ENCODE measurements at regions not wholly inside any gene's neighbourhood (a gene's known extent, or its start where the extent isn't known, plus 50 kb on each side); places are given as distances from the start of the nearest gene placed in this dataset.

- no peak for TF ChIP-seq CTCF (conservative IDR thresholded peaks at IDR 0.05)
- H2BK5ac ChIP-seq (ENCODE audit: insufficient read length, low read length) = no peak overlapping the region
- no peaks in the 10 kb centered on the region for H3K9me3 ChIP-seq (ENCODE audit: control insufficient read depth, low read depth, low read length)
- no peak overlapping the region for H2AK5ac ChIP-seq (ENCODE audit: insufficient read length, low read length)
- H2BK12ac ChIP-seq (ENCODE audit: insufficient read length, low read depth, low read length) = no peak overlapping the region
- no peaks in the 10 kb centered on the region for H3K27me3 ChIP-seq (ENCODE audit: insufficient read depth, low read length)
- no peak overlapping the region for H2BK120ac ChIP-seq (ENCODE audit: low read depth, low read length, poor library complexity, severe bottlenecking)
- H3K79me1 ChIP-seq (ENCODE audit: insufficient read depth, low read depth, low read length, poor library complexity, severe bottlenecking) = no peaks in the 10 kb centered on the region
- H4K91ac ChIP-seq (ENCODE audit: insufficient read length, low read depth, low read length) = no peak overlapping the region
- peaks cover 0 to 14% (median 8%) of the 10 kb centered on the region in 3 experiments; a peak in 6 of 7 replicates for H3K36me3 Mint-ChIP-seq (ENCODE audit: insufficient read depth in 1 of 3, low read depth in 3 of 3)
- H3K14ac ChIP-seq (ENCODE audit: insufficient read depth, low read length) = no peak overlapping the region
- H3T11ph ChIP-seq (ENCODE audit: low read length) = no peak overlapping the region
- no peak overlapping the region for H3K18ac ChIP-seq (ENCODE audit: insufficient read length, low read depth, low read length)
- no peak overlapping the region for H3K4me3 Mint-ChIP-seq
- no peak overlapping the region for H2AFZ ChIP-seq (ENCODE audit: low read length)
- no peak overlapping the region for H3K9ac ChIP-seq (ENCODE audit: extremely low read depth, insufficient read length, low read length)
- H3K4me2 ChIP-seq (ENCODE audit: insufficient read depth, insufficient read length, low read length) = no peak overlapping the region
- H3K9me3 Mint-ChIP-seq = peaks cover 4 to 7% of the 10 kb centered on the region in 2 experiments; a peak in 4 of 5 replicates
- H4K8ac ChIP-seq (replicated peaks; ENCODE audit: insufficient read length, low read depth, low read length) = no peak overlapping the region
- H4K5ac ChIP-seq (ENCODE audit: insufficient read length, low read depth, low read length) = no peak overlapping the region
- H3K79me2 ChIP-seq (ENCODE audit: insufficient read depth, low read length) = no peaks in the 10 kb centered on the region
- no peak overlapping the region for H2BK20ac ChIP-seq (ENCODE audit: low read depth, low read length, poor library complexity, severe bottlenecking)
- no peaks in the 10 kb centered on the region for H4K20me1 ChIP-seq (ENCODE audit: control insufficient read depth, insufficient read depth, insufficient read length)
- no peak overlapping the region for H3K27ac ChIP-seq (ENCODE audit: insufficient read length, low read depth, low read length)
- no peaks in the 10 kb centered on the region for H3K27me3 Mint-ChIP-seq (ENCODE audit: low read depth)
- H3K23ac ChIP-seq (ENCODE audit: insufficient read length, low read depth, low read length) = no peak overlapping the region
- no peak overlapping the region for H3K56ac ChIP-seq (ENCODE audit: insufficient read length, low read depth, low read length)
- DNase-seq = no peak
- no peaks in the 10 kb centered on the region for H3K23me2 ChIP-seq (ENCODE audit: insufficient read length, low read depth, low read length, poor library complexity, severe bottlenecking)
- H3K4ac ChIP-seq (ENCODE audit: low read depth, low read length) = no peak overlapping the region
- H3K4me1 Mint-ChIP-seq = peaks cover 2% of the 10 kb centered on the region in 2 experiments; a peak in 3 of 4 replicates
- WGBS (ENCODE audit: extremely low coverage, insufficient read length, low lambda C conversion rate) = no CpG with 5 or more reads among the region's 1 CpG
- no peaks in the 10 kb centered on the region for H3K4me1 ChIP-seq (ENCODE audit: insufficient read depth, low read length)
- no peak overlapping the region for H3K27ac Mint-ChIP-seq
- H2BK15ac ChIP-seq (ENCODE audit: low read depth, low read length) = no peak overlapping the region
Measured at GRCh38 chr4:132328761-132329160, 820.3 kb upstream of the PCDH10 start.
